Keratinocyte (primary cell): ENCODE measurements at regions not wholly inside any gene's neighbourhood (a gene's known extent, or its start where the extent isn't known, plus 50 kb on each side); places are given as distances from the start of the nearest gene placed in this dataset.

Experiments used
- CTCF ChIP-seq, 3 experiments: IDR thresholded peaks in 1 of 3; conservative IDR thresholded peaks in 1 of 3; optimal IDR thresholded peaks in 1 of 3; 2 replicates in 2 of 3; 3 replicates in 1 of 3; pipeline versions ENCODE3 to v1.5.1; 2011; ENCODE audit warnings: low read length in 3 of 3, mild to moderate bottlenecking in 3 of 3, moderate library complexity in 2 of 3, control low read depth in 1 of 3, inconsistent platforms in 1 of 3; ENCODE audit not compliant: insufficient read depth in 2 of 3; ENCODE audit errors: extremely low read depth in 1 of 3
- EZH2 ChIP-seq: IDR thresholded peaks from one replicate; pipeline ENCODE4 v1.6.1; 2012; ENCODE audit warnings: inconsistent platforms, mild to moderate bottlenecking, low read length, moderate library complexity

- TF ChIP-seq CTCF (optimal IDR thresholded peaks at IDR 0.05 in 1 of 3, IDR thresholded peaks at IDR 0.05 in 1 of 3, conservative IDR thresholded peaks at IDR 0.05 in 1 of 3; ENCODE audit: extremely low read depth in 1 of 3, insufficient read depth in 2 of 3, low read length in 3 of 3) (no peak), EZH2 (no peak)
Measured at GRCh38 chr1:194184425-194184824, 998.0 kb upstream of the B3GALT2 start.
